ENCODE measurements at regions not wholly inside any gene's neighbourhood (a gene's known extent, or its start where the extent isn't known, plus 50 kb on each side); places are given as distances from the start of the nearest gene placed in this dataset.
"Not testable (repeated sequence)": the region's sequence is repeated elsewhere in the genome, so short reads cannot be mapped to it uniquely, and the experiment has no call there.

GRCh38 chr5:1659100-1659981 lies 135.6 kb upstream of the LPCAT1 start:
- in situ Hi-C loops (cut with MboI; ENCODE audit: low pct_unique_long_range_greater_than_20kb, low sequenced_read_pairs), result no loop called here
- no peak for DNase-seq

GRCh38 chr5:1658665-1659064 lies 134.9 kb upstream of the LPCAT1 start:
- DNase-seq, result no peak
- in situ Hi-C loops (cut with MboI; ENCODE audit: low pct_unique_long_range_greater_than_20kb, low sequenced_read_pairs), result no loop called here

GRCh38 chr5:1657161-1657741 lies 133.5 kb upstream of the LPCAT1 start:
- in situ Hi-C loops (cut with MboI; ENCODE audit: low pct_unique_long_range_greater_than_20kb, low sequenced_read_pairs), result no loop called here
- no peak for DNase-seq

GRCh38 chr5:1656271-1656975 lies 132.7 kb upstream of the LPCAT1 start:
- DNase-seq, result no peak
- in situ Hi-C loops (cut with MboI; ENCODE audit: low pct_unique_long_range_greater_than_20kb, low sequenced_read_pairs), result no loop called here

GRCh38 chr5:1655496-1656270 lies 131.9 kb upstream of the LPCAT1 start:
- in situ Hi-C loops (cut with MboI; ENCODE audit: low pct_unique_long_range_greater_than_20kb, low sequenced_read_pairs), result no loop called here
- no peak for DNase-seq

- in situ Hi-C loops (cut with MboI; ENCODE audit: low pct_unique_long_range_greater_than_20kb, low sequenced_read_pairs), result no loop called here
- no peak for DNase-seq
These were observed 131.2 kb upstream of the LPCAT1 start for GRCh38 chr5:1654786-1655495.

- DNase-seq; in situ Hi-C loops (cut with MboI; ENCODE audit: low pct_unique_long_range_greater_than_20kb, low sequenced_read_pairs): not testable (repeated sequence)
These were observed 130.2 kb upstream of the LPCAT1 start for GRCh38 chr5:1653698-1654651.

- DNase-seq, result peak; percentile 27
- in situ Hi-C loops (cut with MboI; ENCODE audit: low pct_unique_long_range_greater_than_20kb, low sequenced_read_pairs), result no loop called here
These were observed 129.3 kb upstream of the LPCAT1 start for GRCh38 chr5:1652873-1653697.

GRCh38 chr5:1651971-1652872 lies 128.5 kb upstream of the LPCAT1 start:
- in situ Hi-C loops (cut with MboI; ENCODE audit: low pct_unique_long_range_greater_than_20kb, low sequenced_read_pairs), result no loop called here
- DNase-seq, result no peak

- no peak for DNase-seq
- in situ Hi-C loops (cut with MboI; ENCODE audit: low pct_unique_long_range_greater_than_20kb, low sequenced_read_pairs), result no loop called here
These were observed 127.5 kb upstream of the LPCAT1 start for GRCh38 chr5:1651250-1651649.

- no peak for DNase-seq
- in situ Hi-C loops (cut with MboI; ENCODE audit: low pct_unique_long_range_greater_than_20kb, low sequenced_read_pairs), result loop anchor here (25.0 kb wide), 2 partner anchors 487 to 712 kb away; no protein-coding TSS in a partner anchor
These were observed 125.8 kb upstream of the LPCAT1 start for GRCh38 chr5:1649554-1649953.

- in situ Hi-C loops (cut with MboI; ENCODE audit: low pct_unique_long_range_greater_than_20kb, low sequenced_read_pairs), result loop anchor here (25.0 kb wide), 2 partner anchors 487 to 712 kb away; no protein-coding TSS in a partner anchor
- DNase-seq, result no peak
These were observed 125.0 kb upstream of the LPCAT1 start for GRCh38 chr5:1648806-1649205.

GRCh38 chr5:1647580-1647979 lies 123.8 kb upstream of the LPCAT1 start:
- in situ Hi-C loops (cut with MboI; ENCODE audit: low pct_unique_long_range_greater_than_20kb, low sequenced_read_pairs), result loop anchor here (25.0 kb wide), 2 partner anchors 485 to 710 kb away; no protein-coding TSS in a partner anchor
- no peak for DNase-seq

GRCh38 chr5:1644810-1645571 lies 121.2 kb upstream of the LPCAT1 start:
- peak; percentile 80 for DNase-seq
- in situ Hi-C loops (cut with MboI; ENCODE audit: low pct_unique_long_range_greater_than_20kb, low sequenced_read_pairs), result loop anchor here (25.0 kb wide), 2 partner anchors 483 to 708 kb away; no protein-coding TSS in a partner anchor

GRCh38 chr5:1644393-1644809 lies 120.6 kb upstream of the LPCAT1 start:
- not testable (repeated sequence) for DNase-seq
- in situ Hi-C loops (cut with MboI; ENCODE audit: low pct_unique_long_range_greater_than_20kb, low sequenced_read_pairs), result loop anchor here (25.0 kb wide), 2 partner anchors 482 to 707 kb away; no protein-coding TSS in a partner anchor

Measured in KBM-7 (cell line).